ENCODE measurements at regions not wholly inside any gene's neighbourhood (a gene's known extent, or its start where the extent isn't known, plus 50 kb on each side); places are given as distances from the start of the nearest gene placed in this dataset.

GRCh38 chr12:111074559-111074958, 154.2 kb upstream of the MYL2 start:
- peaks cover 7% of the 10 kb centered on the region for H3K27me3 Mint-ChIP-seq
- H3K4me1 Mint-ChIP-seq, result peaks cover 12% of the 10 kb centered on the region
- H3K27ac Mint-ChIP-seq, result peak overlapping the region; percentile 46
- peaks cover 1% of the 10 kb centered on the region for H3K9me3 Mint-ChIP-seq
- H3K36me3 Mint-ChIP-seq, result peaks cover 3% of the 10 kb centered on the region
- DNase-seq, result peak; percentile 41
- POLR2A ChIA-PET, result interaction anchor here (1.0 kb wide), 1 partner anchor 18 kb away, joined by 6 read pairs; no protein-coding TSS in a partner anchor
- peak; percentile 75 for ATAC-seq (ENCODE audit: low read depth)
- H3K4me3 Mint-ChIP-seq, result peak overlapping the region; percentile 29

- peaks cover 12% of the 10 kb centered on the region for H3K4me1 Mint-ChIP-seq
- peaks cover 1% of the 10 kb centered on the region for H3K9me3 Mint-ChIP-seq
- POLR2A ChIA-PET, result no interaction called here
- peaks cover 3% of the 10 kb centered on the region for H3K36me3 Mint-ChIP-seq
- ATAC-seq (ENCODE audit: low read depth), result no peak
- H3K27ac Mint-ChIP-seq, result no peak overlapping the region
- H3K4me3 Mint-ChIP-seq, result no peak overlapping the region
- H3K27me3 Mint-ChIP-seq, result peaks cover 7% of the 10 kb centered on the region
- no peak for DNase-seq
Measured at GRCh38 chr12:111073370-111073769, 153.0 kb upstream of the MYL2 start.

- Mint-ChIP-seq H3K27me3 (peaks cover 7% of the 10 kb centered on the region), H3K4me1 (peaks cover 12% of the 10 kb centered on the region), H3K4me3 (no peak overlapping the region), H3K36me3 (peaks cover 3% of the 10 kb centered on the region), H3K27ac (no peak overlapping the region), H3K9me3 (peaks cover 1% of the 10 kb centered on the region)
- ATAC-seq (ENCODE audit: low read depth) (no peak), DNase-seq (no peak)
- POLR2A ChIA-PET, result no interaction called here
Measured at GRCh38 chr12:111072299-111072698, 151.9 kb upstream of the MYL2 start.

- Mint-ChIP-seq H3K9me3 (peaks cover 1% of the 10 kb centered on the region), H3K27me3 (peaks cover 7% of the 10 kb centered on the region), H3K27ac (no peak overlapping the region), H3K4me1 (peaks cover 10% of the 10 kb centered on the region), H3K36me3 (peaks cover 3% of the 10 kb centered on the region), H3K4me3 (no peak overlapping the region)
- POLR2A ChIA-PET, result no interaction called here
- ATAC-seq (ENCODE audit: low read depth) (no peak), DNase-seq (no peak)
Measured at GRCh38 chr12:111069886-111070285, 149.5 kb upstream of the MYL2 start.

- Mint-ChIP-seq H3K36me3 (peaks cover 3% of the 10 kb centered on the region), H3K27me3 (peaks cover 7% of the 10 kb centered on the region), H3K27ac (peak overlapping the region; percentile 26), H3K9me3 (peaks cover 1% of the 10 kb centered on the region), H3K4me1 (peaks cover 4% of the 10 kb centered on the region), H3K4me3 (peak overlapping the region; percentile 49)
- ATAC-seq (ENCODE audit: low read depth), result peak; percentile 72
- POLR2A ChIA-PET, result interaction anchor here (0.5 to 1.2 kb wide), 3 partner anchors 11 to 30 kb away, joined by 3 to 4 read pairs (median 3); no protein-coding TSS in a partner anchor
- peak; percentile 52 for DNase-seq
Measured at GRCh38 chr12:111068290-111068689, 147.9 kb upstream of the MYL2 start.

GRCh38 chr12:111067498-111067897, 147.1 kb upstream of the MYL2 start:
- peaks cover 7% of the 10 kb centered on the region for H3K27me3 Mint-ChIP-seq
- no peak overlapping the region for H3K4me3 Mint-ChIP-seq
- no peak for DNase-seq
- H3K36me3 Mint-ChIP-seq, result peaks cover 3% of the 10 kb centered on the region
- H3K9me3 Mint-ChIP-seq, result peaks cover 1% of the 10 kb centered on the region
- peaks cover 3% of the 10 kb centered on the region for H3K4me1 Mint-ChIP-seq
- POLR2A ChIA-PET, result interaction anchor here (1.2 kb wide), 1 partner anchor 11 kb away, joined by 4 read pairs; no protein-coding TSS in a partner anchor
- H3K27ac Mint-ChIP-seq, result no peak overlapping the region
- ATAC-seq (ENCODE audit: low read depth), result no peak

GRCh38 chr12:111066744-111067437, 146.5 kb upstream of the MYL2 start:
- H3K4me3 Mint-ChIP-seq, result no peak overlapping the region
- H3K27me3 Mint-ChIP-seq, result peaks cover 5% of the 10 kb centered on the region
- ATAC-seq (ENCODE audit: low read depth), result no peak
- peaks cover 2% of the 10 kb centered on the region for H3K36me3 Mint-ChIP-seq
- H3K27ac Mint-ChIP-seq, result no peak overlapping the region
- DNase-seq, result no peak
- peaks cover 3% of the 10 kb centered on the region for H3K4me1 Mint-ChIP-seq
- POLR2A ChIA-PET, result interaction anchor here (1.2 kb wide), 1 partner anchor 10 kb away, joined by 4 read pairs; no protein-coding TSS in a partner anchor
- H3K9me3 Mint-ChIP-seq, result peaks cover 1% of the 10 kb centered on the region

- Mint-ChIP-seq H3K4me1 (peaks cover 3% of the 10 kb centered on the region), H3K4me3 (no peak overlapping the region), H3K27ac (no peak overlapping the region), H3K9me3 (peaks cover 1% of the 10 kb centered on the region), H3K36me3 (no peaks in the 10 kb centered on the region), H3K27me3 (no peaks in the 10 kb centered on the region)
- DNase-seq, result no peak
- ATAC-seq (ENCODE audit: low read depth), result no peak
- POLR2A ChIA-PET, result no interaction called here
Measured at GRCh38 chr12:111064982-111065381, 144.6 kb upstream of the MYL2 start.

- peaks cover 3% of the 10 kb centered on the region for H3K4me1 Mint-ChIP-seq
Measured at GRCh38 chr12:111064154-111064553, 143.8 kb upstream of the MYL2 start.

GRCh38 chr12:111063295-111064026, 143.1 kb upstream of the MYL2 start:
- DNase-seq (no peak), ATAC-seq (ENCODE audit: low read depth) (no peak)
- H3K4me3 Mint-ChIP-seq, result no peak overlapping the region
- H3K27me3 Mint-ChIP-seq, result no peaks in the 10 kb centered on the region
- POLR2A ChIA-PET, result no interaction called here
- no peaks in the 10 kb centered on the region for H3K36me3 Mint-ChIP-seq
- no peak overlapping the region for H3K27ac Mint-ChIP-seq
- peaks cover 3% of the 10 kb centered on the region for H3K4me1 Mint-ChIP-seq
- peaks cover 3% of the 10 kb centered on the region for H3K9me3 Mint-ChIP-seq

More at GRCh38 chr12:111064154-111064553, 143.8 kb upstream of the MYL2 start:
- Mint-ChIP-seq H3K36me3 (no peaks in the 10 kb centered on the region), H3K27me3 (no peaks in the 10 kb centered on the region), H3K4me3 (no peak overlapping the region), H3K27ac (no peak overlapping the region), H3K9me3 (peaks cover 1% of the 10 kb centered on the region)
- no peak for DNase-seq
- POLR2A ChIA-PET, result no interaction called here
- no peak for ATAC-seq (ENCODE audit: low read depth)

GRCh38 chr12:111057701-111058425, 137.5 kb upstream of the MYL2 start:
- ATAC-seq (ENCODE audit: low read depth) (no peak), DNase-seq (no peak)
- peaks cover 20% of the 10 kb centered on the region for H3K4me1 Mint-ChIP-seq
- H3K36me3 Mint-ChIP-seq, result peaks cover 17% of the 10 kb centered on the region
- peak overlapping the region; percentile 59 for H3K4me3 Mint-ChIP-seq
- peak overlapping the region; percentile 99 for H3K27ac Mint-ChIP-seq
- POLR2A ChIA-PET, result interaction anchor here (1.5 kb wide), 1 partner anchor 17 kb away, joined by 6 read pairs; no protein-coding TSS in a partner anchor
- H3K27me3 Mint-ChIP-seq, result no peaks in the 10 kb centered on the region
- peaks cover 19% of the 10 kb centered on the region for H3K9me3 Mint-ChIP-seq

- ATAC-seq (ENCODE audit: low read depth), result peak; percentile 90
- Mint-ChIP-seq H3K4me1 (peaks cover 20% of the 10 kb centered on the region), H3K27ac (peak overlapping the region; percentile 99), H3K4me3 (peak overlapping the region; percentile 59), H3K27me3 (no peaks in the 10 kb centered on the region), H3K36me3 (peaks cover 17% of the 10 kb centered on the region), H3K9me3 (peaks cover 19% of the 10 kb centered on the region)
- POLR2A ChIA-PET, result interaction anchor here (0.7 to 1.5 kb wide), 2 partner anchors 11 to 18 kb away, joined by 4 to 6 read pairs; no protein-coding TSS in a partner anchor
- peak; percentile 66 for DNase-seq
Measured at GRCh38 chr12:111056618-111057521, 136.5 kb upstream of the MYL2 start.

Data from activated naive CD8-positive, alpha-beta T cell treated with anti-CD3 and anti-CD28 coated beads, Interleukin-2, amount 10 ng/mL, durations not matched to agents 7 days and 5 days (primary cell).